Suprapubic skin (tissue), 3 donors: ENCODE measurements at regions not wholly inside any gene's neighbourhood (a gene's known extent, or its start where the extent isn't known, plus 50 kb on each side); places are given as distances from the start of the nearest gene placed in this dataset.

Source experiments
- EP300 ChIP-seq: sonication (generic); formaldehyde crosslinking; IDR thresholded peaks from one replicate; pipeline ENCODE4 v1.6.1; 2017; ENCODE audit warnings: antibody characterized with exemption
- POLR2A ChIP-seq, 2 donors: fragments of 450-650 bp; IDR thresholded peaks; one replicate each; pipeline ENCODE4 v1.6.1; 2017; ENCODE audit warnings: antibody characterized with exemption in 2 of 2, mild to moderate bottlenecking in 2 of 2, moderate library complexity in 2 of 2
- TF ChIP-seq, protein P1 (sequence below), 2 donors: fragments of 200-600 bp in 1 of 2; fragments of 450-650 bp in 1 of 2; sonication (generic) in 1 of 2; IDR thresholded peaks; one replicate each; pipeline ENCODE4 v1.5.1; 2016 to 2019; ENCODE audit warnings: antibody characterized with exemption in 2 of 2, mild to moderate bottlenecking in 1 of 2, moderate library complexity in 1 of 2

DNA sequence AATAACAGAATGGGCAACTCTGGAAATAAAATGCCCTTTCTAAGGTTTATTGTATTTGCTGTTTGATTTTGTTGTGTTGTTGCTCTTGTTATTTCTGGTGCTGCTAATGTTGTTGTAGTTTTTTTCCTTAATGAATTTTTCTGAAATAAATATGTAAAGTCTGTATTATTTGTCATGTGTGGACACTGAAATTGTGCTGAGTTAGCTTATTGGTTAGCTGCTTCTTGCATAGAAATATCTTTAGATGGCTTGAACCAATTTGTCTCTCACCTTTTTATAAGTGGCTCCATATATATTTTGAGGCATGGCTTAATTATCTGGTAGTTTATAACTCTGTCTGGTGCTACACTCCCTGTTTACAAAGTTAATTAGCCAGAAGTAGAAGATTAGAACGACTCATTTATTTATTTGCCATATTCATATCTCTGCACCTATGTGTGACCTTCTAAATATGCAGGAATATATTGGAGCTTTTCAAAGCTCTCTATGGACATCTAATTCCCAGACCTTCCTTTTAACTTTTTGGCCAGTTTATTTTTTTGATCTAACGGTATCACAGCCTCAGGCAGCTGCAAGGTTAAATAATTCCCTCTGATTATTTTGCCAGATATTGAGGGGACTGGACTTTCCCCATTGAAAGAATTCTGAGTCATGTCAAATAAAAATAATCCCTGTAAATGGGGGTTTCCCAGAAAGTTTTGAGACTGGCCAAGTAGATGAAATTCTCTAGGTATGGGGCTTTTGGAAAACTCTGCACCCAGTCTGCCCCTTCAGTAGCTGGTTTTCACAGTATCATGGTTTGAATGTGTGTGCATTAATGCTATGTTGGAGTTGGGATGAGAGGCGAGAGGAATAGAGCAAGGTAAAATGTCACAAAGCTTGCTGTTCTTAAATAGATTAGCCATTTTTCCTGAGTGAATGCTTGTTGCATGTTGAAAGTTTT, 1331.7 kb upstream of the MIR17HG start:
- no peak for TF ChIP-seq POLR2A (IDR thresholded peaks at IDR 0.05)
- TF ChIP-seq, protein P1, sequence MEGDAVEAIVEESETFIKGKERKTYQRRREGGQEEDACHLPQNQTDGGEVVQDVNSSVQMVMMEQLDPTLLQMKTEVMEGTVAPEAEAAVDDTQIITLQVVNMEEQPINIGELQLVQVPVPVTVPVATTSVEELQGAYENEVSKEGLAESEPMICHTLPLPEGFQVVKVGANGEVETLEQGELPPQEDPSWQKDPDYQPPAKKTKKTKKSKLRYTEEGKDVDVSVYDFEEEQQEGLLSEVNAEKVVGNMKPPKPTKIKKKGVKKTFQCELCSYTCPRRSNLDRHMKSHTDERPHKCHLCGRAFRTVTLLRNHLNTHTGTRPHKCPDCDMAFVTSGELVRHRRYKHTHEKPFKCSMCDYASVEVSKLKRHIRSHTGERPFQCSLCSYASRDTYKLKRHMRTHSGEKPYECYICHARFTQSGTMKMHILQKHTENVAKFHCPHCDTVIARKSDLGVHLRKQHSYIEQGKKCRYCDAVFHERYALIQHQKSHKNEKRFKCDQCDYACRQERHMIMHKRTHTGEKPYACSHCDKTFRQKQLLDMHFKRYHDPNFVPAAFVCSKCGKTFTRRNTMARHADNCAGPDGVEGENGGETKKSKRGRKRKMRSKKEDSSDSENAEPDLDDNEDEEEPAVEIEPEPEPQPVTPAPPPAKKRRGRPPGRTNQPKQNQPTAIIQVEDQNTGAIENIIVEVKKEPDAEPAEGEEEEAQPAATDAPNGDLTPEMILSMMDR (IDR thresholded peaks at IDR 0.05) = no peak
- no peak for TF ChIP-seq EP300
